ENCODE measurements at regions not wholly inside any gene's neighbourhood (a gene's known extent, or its start where the extent isn't known, plus 50 kb on each side); places are given as distances from the start of the nearest gene placed in this dataset.

- no peak for ATAC-seq
- no peaks in the 10 kb centered on the region for H3K27me3 ChIP-seq
- H3K9me3 ChIP-seq, result no peaks in the 10 kb centered on the region
- intact Hi-C loops (cut with DNase I), result no loop called here
- no peaks in the 10 kb centered on the region for H3K4me1 ChIP-seq
- DNase-seq, result no peak
- no peaks in the 10 kb centered on the region for H3K36me3 ChIP-seq (replicated peaks in 1 of 2; ENCODE audit: insufficient read depth in 1 of 2, low read depth in 2 of 2)
- H3K27ac ChIP-seq, result no peak overlapping the region
- 73 to 84% methylated on average over 1 of the region's 1 CpG for WGBS, 2 donors
- TF ChIP-seq POLR2A (IDR thresholded peaks at IDR 0.05), result no peak
- TF ChIP-seq, protein P1, sequence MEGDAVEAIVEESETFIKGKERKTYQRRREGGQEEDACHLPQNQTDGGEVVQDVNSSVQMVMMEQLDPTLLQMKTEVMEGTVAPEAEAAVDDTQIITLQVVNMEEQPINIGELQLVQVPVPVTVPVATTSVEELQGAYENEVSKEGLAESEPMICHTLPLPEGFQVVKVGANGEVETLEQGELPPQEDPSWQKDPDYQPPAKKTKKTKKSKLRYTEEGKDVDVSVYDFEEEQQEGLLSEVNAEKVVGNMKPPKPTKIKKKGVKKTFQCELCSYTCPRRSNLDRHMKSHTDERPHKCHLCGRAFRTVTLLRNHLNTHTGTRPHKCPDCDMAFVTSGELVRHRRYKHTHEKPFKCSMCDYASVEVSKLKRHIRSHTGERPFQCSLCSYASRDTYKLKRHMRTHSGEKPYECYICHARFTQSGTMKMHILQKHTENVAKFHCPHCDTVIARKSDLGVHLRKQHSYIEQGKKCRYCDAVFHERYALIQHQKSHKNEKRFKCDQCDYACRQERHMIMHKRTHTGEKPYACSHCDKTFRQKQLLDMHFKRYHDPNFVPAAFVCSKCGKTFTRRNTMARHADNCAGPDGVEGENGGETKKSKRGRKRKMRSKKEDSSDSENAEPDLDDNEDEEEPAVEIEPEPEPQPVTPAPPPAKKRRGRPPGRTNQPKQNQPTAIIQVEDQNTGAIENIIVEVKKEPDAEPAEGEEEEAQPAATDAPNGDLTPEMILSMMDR (IDR thresholded peaks at IDR 0.05), result no peak
- no peak overlapping the region for H3K4me3 ChIP-seq
These were observed 681.0 kb upstream of the PCDH20 start for GRCh38 chr13:62096652-62097051.

DNA sequence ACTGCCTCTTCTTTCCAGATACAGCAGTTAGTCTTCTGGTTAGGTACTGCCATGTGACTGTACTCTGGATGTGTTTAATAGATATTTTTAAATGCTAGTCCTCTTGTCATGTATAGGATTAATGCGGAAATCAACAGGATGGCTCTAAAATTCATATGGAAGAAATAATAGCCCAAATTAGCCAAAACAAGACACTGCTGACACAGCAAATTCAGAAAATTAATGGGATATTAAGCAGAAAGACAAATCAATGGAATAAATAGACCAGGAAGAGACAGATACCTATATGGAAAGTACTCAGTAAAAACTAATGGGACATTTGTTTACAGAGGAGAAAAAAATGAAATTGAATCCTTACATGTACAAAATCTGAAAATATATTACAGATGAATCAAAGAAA lies 679.3 kb upstream of the PCDH20 start:
- ATAC-seq (no peak), DNase-seq (no peak)
- Histone ChIP-seq H3K36me3 (replicated peaks in 1 of 2; ENCODE audit: insufficient read depth in 1 of 2, low read depth in 2 of 2) (no peaks in the 10 kb centered on the region), H3K9me3 (no peaks in the 10 kb centered on the region), H3K27me3 (no peaks in the 10 kb centered on the region), H3K4me3 (no peak overlapping the region), H3K27ac (no peak overlapping the region), H3K4me1 (no peaks in the 10 kb centered on the region)
- intact Hi-C loops (cut with DNase I), result no loop called here
- TF ChIP-seq, protein P1 (IDR thresholded peaks at IDR 0.05), result no peak
- TF ChIP-seq POLR2A (IDR thresholded peaks at IDR 0.05), result no peak
- 70 to 98% methylated on average over 1 of the region's 1 CpG for WGBS, 2 donors

- no peak for ATAC-seq
- DNase-seq, result no peak
- intact Hi-C loops (cut with DNase I), result no loop called here
These were observed 678.5 kb upstream of the PCDH20 start for GRCh38 chr13:62093984-62094780.

DNA sequence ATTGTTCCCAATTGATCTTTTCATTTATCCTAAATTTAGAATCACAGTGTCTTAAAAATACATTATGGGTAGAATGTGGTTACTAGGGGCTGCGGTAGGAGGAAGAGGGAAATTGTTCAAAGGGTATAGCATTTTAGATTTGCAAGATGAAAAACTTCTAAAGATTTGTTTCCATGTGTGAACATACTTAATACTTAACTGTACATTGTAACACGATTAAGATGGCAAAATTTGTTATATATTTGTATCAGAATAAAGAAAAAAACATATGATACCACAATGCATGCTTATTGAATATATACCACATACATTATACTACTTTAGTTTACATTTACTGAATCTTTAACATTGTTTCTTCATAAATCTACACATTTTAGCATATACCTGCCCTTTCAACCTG lies 677.3 kb upstream of the PCDH20 start:
- Histone ChIP-seq H3K27ac (no peak overlapping the region), H3K4me3 (no peak overlapping the region), H3K27me3 (no peaks in the 10 kb centered on the region), H3K9me3 (no peaks in the 10 kb centered on the region), H3K4me1 (no peaks in the 10 kb centered on the region), H3K36me3 (replicated peaks in 1 of 2; ENCODE audit: insufficient read depth in 1 of 2, low read depth in 2 of 2) (no peaks in the 10 kb centered on the region)
- 60 to 64% methylated on average over 2 of the region's 2 CpGs for WGBS, 2 donors
- DNase-seq (no peak), ATAC-seq (no peak)
- TF ChIP-seq POLR2A (IDR thresholded peaks at IDR 0.05), result no peak
- TF ChIP-seq, protein P1 (IDR thresholded peaks at IDR 0.05), result no peak
- intact Hi-C loops (cut with DNase I), result no loop called here

More at GRCh38 chr13:62093984-62094780, 678.5 kb upstream of the PCDH20 start:
- WGBS, 2 donors, result 69 to 74% methylated on average over 5 of the region's 5 CpGs
- Histone ChIP-seq H3K4me1 (no peaks in the 10 kb centered on the region), H3K27ac (no peak overlapping the region), H3K36me3 (replicated peaks in 1 of 2; ENCODE audit: insufficient read depth in 1 of 2, low read depth in 2 of 2) (no peaks in the 10 kb centered on the region), H3K27me3 (no peaks in the 10 kb centered on the region), H3K9me3 (no peaks in the 10 kb centered on the region), H3K4me3 (no peak overlapping the region)
- no peak for TF ChIP-seq POLR2A (IDR thresholded peaks at IDR 0.05)
- TF ChIP-seq, protein P1 (IDR thresholded peaks at IDR 0.05), result no peak

- 68 to 74% methylated on average over 3 of the region's 3 CpGs for WGBS, 2 donors
- no peaks in the 10 kb centered on the region for H3K36me3 ChIP-seq (replicated peaks in 1 of 2; ENCODE audit: insufficient read depth in 1 of 2, low read depth in 2 of 2)
- no peak overlapping the region for H3K4me3 ChIP-seq
- no peaks in the 10 kb centered on the region for H3K27me3 ChIP-seq
- no peaks in the 10 kb centered on the region for H3K9me3 ChIP-seq
- intact Hi-C loops (cut with DNase I), result no loop called here
- H3K4me1 ChIP-seq, result no peaks in the 10 kb centered on the region
- DNase-seq, result no peak
- no peak overlapping the region for H3K27ac ChIP-seq
- TF ChIP-seq, protein P1 (IDR thresholded peaks at IDR 0.05), result no peak
- TF ChIP-seq POLR2A (IDR thresholded peaks at IDR 0.05), result no peak
- ATAC-seq, result no peak
These were observed 676.9 kb upstream of the PCDH20 start for GRCh38 chr13:62092536-62092935.
